NCI-H345 (cell line): ENCODE measurements at regions not wholly inside any gene's neighbourhood (a gene's known extent, or its start where the extent isn't known, plus 50 kb on each side); places are given as distances from the start of the nearest gene placed in this dataset.

Experiments used
- DNase-seq: peaks from one replicate; lab custom pipeline; 2025; lab: John Stamatoyannopoulos, UW

DNA sequence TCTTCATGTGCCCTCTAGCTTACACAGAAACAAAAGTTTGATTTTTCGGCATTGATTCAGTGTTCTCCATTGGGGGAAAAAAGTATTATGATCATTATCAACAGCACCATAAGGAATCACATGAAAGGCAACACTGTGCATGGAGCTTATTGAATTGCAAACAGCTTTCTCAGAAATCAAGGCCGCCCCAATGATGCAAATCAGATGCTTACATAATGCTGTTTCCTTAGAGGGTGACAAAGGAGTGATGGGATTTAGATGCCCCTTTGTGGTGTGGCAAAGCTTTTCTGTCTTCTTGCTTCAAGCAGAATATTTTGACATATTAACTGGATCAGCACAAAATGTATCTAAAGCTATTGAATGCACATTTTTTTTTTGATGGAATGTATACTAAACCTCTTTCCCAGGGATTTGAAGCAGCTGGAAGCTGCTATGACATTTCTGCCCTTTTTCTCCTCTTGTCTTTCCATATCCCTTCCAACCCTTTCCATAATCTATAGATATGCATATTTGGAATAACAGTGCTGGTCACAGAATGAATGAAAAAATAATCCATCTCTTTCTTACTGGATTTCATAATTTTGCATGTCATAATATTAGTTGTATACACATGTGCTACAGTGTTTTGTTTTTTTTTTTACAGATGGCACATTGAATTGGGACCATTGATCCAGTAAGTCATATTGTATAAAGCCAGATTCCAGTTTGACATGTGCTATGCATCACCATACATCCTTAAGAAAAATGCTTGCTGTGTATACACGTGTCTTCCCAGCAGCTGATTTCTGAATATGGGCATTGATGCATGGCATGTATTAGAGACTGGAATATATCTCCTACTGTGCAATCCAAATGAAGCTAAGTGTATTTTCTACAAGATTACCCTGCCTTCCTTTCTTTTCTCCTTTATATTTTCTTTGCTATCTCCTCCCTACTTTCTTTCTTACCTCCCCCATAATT, 259.7 kb upstream of the DCN start:
- DNase-seq: no peak

DNA sequence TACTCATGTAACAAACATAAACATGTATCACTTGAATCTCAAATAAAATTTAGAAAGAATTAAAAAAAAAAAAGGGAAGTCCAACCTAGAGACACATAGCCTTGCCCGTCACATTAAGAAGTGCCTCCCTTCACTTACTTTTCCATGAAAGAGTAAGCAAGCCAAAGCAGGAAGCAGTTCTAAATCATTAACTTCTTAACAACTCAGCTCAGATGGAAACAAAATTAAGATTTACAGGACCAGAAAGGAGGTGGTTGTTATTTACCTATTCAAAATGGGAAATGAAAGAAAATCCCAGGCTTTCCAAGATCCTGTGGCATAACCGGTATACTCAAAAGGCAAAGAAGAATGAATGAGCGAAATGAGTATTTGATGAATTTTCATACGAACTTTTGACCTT, 258.6 kb upstream of the DCN start:
- no peak for DNase-seq

DNA sequence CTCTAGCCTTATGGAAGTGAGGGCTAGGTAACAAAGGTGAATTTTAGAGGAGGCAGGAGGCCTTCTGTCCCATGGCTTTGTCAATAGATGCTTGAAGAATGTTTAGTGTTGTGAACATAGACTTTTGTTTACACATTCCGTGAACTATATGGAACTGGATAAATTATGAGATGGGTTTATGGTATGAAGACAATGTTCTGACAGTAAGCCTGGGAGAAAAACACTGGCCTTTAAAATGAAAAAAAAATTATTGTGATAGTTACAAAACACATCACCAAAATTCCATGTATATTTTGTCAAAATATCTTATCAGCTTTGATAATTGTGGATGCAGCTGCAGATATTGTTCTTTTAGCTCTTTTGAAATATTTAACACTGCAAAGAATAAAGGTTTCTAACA, 251.5 kb upstream of the DCN start:
- DNase-seq: no peak

DNA sequence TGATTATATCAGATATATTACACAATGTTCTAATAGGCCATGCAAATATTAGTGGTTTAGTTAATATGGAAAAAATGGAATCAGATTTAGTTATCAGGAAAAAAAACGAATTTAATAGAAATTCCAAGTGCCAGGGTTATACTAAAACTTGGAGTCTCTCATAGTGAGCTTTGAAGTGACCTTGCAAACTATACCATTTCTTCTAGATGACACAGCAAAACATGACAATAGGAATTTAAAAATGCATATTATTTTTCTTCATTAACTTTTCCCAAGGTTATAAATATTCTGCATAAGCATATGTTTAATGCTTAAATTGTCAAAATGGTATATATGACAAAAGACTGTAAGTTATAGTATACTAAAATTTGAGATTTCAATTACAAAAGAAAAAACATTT, 250.1 kb upstream of the DCN start:
- no peak for DNase-seq

DNA sequence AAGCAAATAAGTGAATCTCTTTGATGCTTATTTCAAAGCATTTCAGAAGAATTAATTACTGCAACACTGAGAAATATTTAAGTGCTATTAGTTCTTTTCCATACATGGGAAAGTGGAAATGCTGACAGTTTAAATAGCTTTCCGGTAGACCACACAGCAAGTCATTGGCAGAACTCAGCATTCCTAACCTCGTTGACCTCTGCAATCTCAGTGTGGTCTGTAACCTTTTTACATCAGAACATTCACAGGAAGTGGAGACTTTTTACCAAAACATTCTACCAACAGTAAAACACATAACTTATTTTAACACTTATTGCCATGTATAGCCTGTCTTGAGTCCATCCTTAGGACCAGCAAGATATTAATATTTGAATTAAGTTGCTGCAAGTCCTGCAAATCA, 249.5 kb upstream of the DCN start:
- DNase-seq: no peak

DNA sequence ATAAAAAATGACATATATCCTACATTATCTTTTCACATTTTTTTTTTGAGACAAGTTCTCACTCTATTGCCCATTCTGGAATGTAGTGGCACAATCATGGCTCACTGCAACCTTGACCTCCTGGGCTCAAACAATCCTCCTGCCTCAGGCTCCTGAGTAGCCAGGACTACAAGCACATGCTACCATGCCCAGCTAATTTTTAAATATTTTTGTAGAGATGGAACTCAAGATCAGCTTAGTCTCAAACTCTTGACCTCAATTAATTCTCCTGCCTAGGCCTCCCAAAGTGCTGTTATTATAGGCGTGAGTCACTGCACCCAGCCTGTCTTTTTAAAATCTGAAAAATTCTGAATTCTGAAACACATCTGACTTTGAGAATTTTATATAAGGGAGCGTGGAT, 241.9 kb upstream of the DCN start:
- DNase-seq: no peak

DNA sequence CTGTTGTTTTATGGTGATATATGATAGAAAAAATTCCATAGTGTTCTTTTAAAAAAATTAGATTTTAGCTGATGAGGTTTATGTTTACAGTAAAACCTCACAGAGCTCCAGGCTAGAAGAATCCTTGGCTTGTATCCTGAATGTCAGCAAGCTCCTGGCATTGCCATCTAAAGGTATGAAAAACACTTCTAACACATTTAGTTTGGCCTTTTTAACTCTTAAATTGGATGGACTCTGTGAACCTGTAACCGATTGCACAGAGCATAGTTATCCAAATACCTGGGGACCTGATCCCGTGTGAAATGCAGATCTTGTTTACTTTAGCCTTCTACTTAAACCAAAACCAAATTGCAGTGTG, 241.1 kb upstream of the DCN start:
- DNase-seq: no peak

DNA sequence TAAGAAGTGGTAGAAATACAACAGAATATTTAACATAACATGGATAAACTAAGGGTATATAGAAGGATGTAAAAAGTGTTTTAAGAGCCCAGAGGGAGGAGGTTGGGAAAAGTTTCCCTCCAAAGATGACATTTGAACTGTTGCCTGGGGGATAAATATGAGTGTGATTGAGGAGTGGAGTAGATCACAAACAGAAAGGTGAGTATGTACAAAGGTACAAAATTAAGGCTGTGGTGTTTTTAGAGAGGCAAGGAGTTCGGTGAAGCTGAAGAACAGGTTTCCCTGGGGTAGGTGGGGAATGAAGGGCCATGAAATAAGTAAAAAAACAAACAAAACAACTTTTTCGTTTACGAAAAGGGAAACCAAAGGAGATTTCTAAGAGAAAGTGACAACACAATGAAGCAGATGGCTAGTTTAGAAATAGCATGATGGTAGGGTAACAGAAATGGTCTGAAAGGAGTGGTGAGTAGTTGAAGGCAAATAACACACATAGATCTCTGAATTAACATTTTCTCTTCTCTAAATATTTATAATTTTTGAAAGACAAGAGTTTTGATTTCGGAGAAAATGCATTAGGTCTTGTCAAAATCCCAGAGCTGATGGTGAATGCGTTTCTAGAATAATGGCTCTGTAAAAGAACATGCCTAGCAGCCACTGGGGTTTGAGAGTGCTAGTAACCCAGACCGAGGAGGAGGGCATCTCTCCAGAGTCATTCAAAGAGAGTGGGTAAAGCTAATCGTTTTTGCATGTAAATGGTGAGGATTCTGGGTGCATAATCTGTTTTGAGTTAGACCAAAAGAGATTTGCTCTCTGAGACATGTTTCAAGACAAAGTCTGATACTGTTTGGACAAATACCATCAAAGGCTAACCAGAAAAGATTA, 240.4 kb upstream of the DCN start:
- no peak for DNase-seq

DNA sequence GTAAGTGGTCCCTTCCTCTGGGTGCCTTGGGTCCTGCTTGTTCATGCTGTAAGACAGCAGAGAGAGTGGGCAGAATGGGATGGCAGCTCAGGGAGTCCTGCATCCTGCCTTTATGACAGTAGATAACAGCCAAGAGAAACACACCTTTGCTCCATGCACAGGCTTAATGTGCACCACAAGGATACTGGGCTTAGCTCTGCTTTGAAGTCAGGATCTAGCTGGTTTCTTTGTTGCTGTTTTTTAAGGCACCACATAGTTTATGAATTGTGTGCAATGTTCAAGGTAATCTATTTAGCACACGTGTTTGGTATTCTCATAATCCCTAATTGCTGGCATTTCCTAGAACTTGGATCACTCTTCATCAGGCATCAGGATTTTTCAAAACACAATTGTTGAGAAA, 239.5 kb upstream of the DCN start:
- no peak for DNase-seq

DNA sequence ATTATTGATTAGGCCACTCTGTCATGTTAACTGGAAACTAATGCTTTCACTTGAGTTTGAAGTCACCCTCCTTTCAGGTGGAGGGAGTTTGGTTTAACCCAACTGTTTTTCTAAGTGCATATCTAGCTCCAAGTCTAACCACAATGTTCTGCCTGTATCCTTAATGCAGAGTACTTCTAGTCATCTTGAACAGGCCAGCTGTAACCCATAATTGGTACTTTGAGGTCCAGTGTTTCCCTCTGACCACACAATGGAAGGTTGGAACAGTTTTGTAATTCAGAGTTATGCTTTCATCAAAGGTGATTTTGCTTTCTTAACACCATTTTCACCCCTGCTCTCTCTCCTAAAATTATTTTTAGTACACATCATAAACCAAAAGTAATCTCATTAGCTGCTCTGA, 237.2 kb upstream of the DCN start:
- no peak for DNase-seq

DNA sequence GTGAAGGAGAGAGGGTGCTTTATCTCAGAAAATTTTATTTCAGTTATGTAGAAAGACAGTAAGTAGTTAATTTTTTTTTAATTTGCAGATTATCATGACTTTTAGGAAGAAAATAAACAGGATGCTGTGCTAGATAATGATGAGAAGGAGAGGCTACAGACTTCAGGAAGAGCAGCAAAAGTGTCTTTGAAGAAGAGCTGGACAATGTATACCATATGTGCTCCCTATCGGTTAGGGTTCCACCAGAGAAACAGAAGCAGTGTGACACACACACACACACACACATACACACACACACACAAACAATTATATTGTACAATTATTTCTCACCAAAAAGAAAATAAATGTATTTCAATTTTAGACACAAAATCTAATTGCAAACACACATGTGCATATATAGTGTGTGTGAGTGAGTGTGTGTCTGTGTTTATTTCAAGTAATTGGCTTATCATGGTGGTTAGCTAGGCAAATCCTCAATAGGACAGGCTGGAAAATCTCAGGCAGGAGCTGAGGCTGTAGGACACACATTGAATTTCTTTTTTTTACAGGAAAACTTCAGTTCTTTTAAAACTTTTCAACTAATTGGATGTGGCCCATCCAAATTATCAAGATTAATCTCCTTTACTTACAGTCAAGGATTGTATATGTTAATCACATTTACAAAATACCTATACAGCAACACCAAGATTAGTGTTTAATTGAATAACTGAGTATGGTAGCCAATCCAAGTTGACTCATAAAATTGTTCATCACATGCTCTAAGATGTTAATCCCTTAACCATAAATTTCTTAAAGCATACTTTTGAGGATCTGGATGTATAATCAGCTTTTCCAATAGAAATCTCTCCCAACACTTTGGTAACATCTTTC, 235.8 kb upstream of the DCN start:
- DNase-seq: no peak

DNA sequence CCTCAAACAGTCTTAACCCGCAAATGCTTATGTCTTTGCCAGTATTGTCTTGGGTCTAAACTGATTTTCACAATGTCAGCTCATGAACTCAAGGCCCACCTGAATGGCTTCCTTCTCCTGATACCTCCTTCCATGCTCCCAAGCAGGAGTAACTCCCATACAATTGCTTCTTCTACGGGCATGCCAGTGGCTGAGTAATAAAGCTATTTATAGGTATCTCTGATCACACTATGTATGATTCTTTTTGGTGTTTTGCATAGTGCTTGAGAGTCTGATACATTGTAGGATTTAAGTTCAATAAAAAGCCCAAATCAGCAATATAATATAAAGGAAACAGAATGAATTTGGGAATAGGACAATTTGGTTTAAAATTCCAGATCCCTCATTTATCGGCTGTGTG, 235.0 kb upstream of the DCN start:
- no peak for DNase-seq

DNA sequence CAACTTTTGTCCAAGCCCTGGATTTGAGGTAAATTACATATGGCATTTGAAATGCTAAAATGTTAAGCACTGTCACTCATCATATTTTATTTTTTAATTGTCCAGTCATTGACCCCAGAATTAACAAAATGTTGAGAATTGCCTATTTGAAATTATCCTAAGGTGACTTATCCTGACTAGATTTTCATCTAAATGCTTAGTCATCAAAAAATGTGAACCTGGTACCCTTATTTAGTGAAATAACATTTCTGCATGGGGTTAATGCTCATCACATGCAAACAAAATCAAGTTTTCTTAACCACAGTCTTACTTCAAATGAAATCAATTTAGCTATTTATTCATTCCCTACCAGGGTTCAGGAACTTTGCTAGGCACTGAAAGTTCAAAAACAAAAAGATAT, 232.0 kb upstream of the DCN start:
- DNase-seq: no peak

DNA sequence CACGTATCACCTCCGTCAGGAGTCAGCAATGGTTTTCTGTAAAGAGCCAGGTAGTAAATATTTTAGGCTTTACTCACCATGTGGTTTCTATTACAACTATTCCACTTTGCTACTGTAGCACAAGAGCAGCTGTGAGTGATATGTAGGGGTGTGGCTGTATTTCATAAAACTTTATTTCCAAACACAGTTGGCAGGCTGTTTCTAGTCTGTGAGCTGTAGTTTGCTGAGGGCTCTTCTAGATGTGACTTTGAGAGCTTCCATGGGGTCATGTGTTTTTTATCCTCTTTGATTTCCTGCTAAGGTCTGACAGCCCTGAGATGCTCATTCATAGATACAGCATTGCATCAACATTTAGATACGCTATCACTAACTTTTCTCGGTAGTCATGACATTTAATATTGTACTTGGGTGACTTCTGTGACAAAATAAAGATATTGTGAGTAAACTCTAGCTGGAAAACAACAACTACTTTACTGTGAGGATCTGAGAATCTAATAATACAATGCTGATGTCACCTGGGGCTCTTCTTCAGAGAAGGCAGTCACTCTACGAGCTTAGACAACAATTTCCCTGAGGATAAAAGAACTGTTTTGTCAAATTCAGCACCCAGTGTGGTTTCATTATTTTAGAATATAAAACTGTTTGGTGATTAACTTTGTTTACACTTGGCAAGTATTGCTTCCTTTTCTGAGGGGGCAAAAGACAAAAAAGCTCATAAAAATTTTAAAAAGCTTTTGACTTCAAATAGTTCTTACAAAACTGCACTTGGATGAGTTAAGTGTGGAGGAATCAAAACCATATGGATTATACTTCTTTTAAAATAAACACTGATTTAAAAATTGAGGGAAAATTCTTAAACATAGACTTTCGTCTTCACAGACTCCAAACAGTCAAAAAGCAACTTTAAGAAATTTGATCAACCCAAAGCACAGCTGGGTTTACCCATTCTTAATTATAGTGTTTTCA, 231.2 kb upstream of the DCN start:
- peak; percentile 1 for DNase-seq

DNA sequence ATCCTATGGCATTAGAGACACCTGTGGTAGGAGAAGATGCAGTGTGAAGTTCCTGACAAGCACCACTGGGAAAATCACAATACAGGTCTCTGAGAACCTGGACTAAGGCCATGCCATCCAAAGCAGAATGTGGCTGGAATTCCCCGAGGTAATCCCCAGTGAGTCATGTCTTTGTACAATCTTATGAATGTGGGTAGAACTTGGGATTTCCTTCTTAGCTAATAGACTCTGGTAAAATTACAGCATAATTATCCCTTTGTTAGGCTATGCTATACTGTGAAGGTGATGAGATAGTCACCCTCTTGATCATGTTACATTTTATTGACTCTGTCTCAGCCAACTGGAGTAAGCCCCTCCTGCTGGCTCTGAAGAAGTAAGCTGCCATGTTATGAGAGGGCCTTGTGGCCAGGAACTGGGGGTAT, 224.3 kb upstream of the DCN start:
- DNase-seq: no peak

DNA sequence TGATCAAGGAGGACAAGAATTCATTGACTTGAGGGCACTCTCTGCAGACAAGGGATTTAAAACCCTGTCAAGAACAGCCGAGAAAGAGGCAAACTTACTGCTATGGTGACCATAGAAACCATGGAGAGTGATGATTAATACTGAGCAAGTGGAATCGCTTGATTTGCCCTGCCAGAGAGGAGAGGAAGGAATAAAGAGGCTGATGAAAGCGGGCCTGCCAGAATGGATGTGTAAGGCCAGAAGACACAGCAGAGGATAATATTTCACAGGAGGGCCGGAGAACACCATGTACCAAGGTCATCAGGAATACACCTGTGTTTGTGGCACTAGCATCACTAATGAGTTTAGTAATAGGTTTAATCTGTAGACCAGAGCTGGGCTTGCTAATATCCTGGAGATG, 221.8 kb upstream of the DCN start:
- DNase-seq: no peak

DNA sequence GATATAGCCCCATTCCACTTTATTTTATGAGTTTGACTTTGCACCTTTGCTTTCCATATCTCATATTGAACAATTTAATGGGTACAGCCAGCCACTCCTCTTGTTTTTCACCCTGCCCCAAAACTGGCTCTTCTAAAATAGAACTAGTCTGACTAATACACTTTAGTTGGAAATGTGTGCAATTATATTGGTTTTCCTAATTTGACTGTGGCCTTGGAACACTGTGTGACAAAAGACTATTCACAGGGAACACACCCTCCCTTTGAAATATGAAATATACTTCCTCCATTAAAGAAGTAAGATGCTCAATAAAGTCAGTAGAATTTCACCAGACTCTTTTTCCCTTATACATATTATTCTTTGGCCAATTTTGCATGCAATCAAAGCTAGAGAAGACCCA, 218.6 kb upstream of the DCN start:
- DNase-seq: no peak

DNA sequence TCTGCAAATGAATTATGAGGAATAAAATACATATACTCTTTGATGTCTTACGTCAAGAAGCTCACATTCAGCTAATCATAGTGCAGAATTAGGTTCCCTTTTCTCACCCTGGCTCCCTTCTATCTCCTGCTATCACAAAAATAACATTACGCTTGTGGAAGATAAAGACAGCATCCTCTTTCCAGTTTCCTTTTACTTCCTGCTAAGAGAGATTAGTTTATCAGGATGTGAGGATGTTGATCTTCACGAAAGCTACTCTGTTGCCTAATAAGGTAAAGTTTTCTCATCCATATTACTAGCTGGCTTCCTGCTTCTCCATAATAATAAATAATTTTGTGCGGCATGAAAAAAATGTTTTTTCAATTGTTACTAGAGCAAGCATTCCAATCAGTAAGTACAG, 217.7 kb upstream of the DCN start:
- no peak for DNase-seq

DNA sequence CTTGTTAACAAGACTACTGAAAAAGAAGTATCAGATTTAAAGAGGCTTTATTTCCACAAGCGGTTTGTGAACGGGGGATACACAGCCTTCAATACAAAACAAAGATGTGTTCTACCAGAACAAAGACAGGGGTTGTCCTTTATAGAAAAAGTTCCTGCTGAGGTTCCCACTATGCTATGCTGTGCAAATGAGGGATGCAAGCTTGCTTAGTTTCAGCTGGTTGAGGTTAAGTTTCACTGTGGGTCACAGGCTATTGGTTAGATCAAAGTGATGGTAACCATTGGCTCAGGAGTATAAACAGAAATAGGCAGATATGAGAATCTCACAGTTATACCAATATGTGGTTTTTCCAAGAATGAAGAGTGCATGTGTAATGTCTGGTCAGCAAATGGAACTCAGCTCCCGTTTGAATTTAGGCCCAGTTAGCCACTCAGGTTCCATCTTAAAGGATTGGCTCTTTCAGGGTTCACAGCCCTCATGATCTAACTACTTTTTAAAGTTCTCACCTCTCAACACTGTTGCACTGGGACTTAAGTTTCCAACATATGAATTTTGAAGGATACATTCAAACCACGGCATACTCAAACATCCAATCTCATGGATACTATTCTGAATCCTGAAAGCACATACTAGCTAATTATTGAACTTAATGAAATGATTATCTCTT, 215.4 kb upstream of the DCN start:
- DNase-seq: no peak

DNA sequence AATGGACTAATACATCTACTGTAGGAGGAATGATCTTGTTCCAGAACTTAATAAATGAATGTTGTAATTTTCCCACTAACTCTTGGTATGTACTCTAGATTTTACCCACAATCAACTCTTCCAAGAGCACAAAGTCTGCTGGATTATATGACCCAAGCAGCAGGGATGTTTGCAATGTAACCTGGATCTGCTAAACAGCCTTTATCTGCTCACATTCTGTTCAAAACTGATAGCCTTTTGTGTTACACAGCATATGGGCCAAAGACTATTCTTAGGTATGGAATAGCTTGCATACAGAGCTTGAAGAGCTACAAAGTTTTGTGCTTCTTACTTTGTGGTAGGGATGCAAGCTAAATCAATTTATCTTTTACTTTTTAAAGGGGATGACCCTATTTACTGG, 213.7 kb upstream of the DCN start:
- DNase-seq: no peak
